ENCODE measurements at regions not wholly inside any gene's neighbourhood (a gene's known extent, or its start where the extent isn't known, plus 50 kb on each side); places are given as distances from the start of the nearest gene placed in this dataset.
A peak's percentile ranks its signal among the peaks of the same experiment; 100 is the strongest.

DNA sequence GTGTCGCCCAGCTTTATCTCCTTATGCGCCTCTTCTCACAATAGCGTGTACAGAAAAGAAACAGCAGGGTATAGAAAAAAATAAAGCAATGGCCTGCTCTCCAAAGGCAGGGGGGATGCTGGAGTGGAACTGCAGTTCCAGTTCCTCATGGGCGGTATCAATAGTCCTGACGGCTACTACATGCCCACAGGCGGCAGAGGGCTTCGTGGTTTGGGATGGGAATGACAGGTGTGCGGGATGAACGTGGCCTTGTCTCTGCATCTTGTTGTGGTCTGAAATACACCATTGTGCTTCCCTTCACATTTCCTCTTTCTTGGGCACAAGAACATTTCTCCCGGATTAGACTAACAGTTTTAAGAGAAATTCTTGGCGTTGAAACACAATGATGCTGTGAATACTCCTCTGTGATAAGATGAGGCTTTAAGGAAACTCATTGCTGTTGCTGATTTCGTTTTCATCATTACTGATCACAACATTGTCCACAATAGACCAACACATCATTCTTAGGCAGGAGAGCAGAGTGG is 124.1 kb upstream of the IGFBP7 start:
- Histone ChIP-seq H3K9me3 (replicated peaks; ENCODE audit: control insufficient read depth, insufficient read depth, low read length) (no peaks in the 10 kb centered on the region), H3K79me2 (ENCODE audit: control insufficient read depth, insufficient read depth, low read length) (no peaks in the 10 kb centered on the region), H3K27ac (ENCODE audit: insufficient read depth, low read depth, low read length) (no peak overlapping the region), H3K4me3 (replicated peaks in 1 of 3; ENCODE audit: insufficient read depth in 1 of 3, low read depth in 1 of 3, low read length in 3 of 3) (no peak overlapping the region), H3K27me3 (ENCODE audit: control insufficient read depth in 2 of 2, insufficient read depth in 2 of 2, low read length in 2 of 2) (no peaks in the 10 kb centered on the region), H4K20me1 (replicated peaks; ENCODE audit: control insufficient read depth, extremely low read depth, insufficient read depth, low read length) (no peaks in the 10 kb centered on the region), H3K4me1 (ENCODE audit: control insufficient read depth, extremely low read depth, insufficient read depth, low read length) (no peaks in the 10 kb centered on the region), H3K9me1 (replicated peaks; ENCODE audit: control insufficient read depth, extremely low read depth, insufficient read depth, low read length) (no peaks in the 10 kb centered on the region), H3K9ac (replicated peaks; ENCODE audit: extremely low read depth, insufficient read depth, low read length) (no peak overlapping the region), H3K36me3 (ENCODE audit: control insufficient read depth in 2 of 2, extremely low read depth in 1 of 2, insufficient read depth in 2 of 2, low read length in 2 of 2) (no peaks in the 10 kb centered on the region), H2AFZ (ENCODE audit: low read depth, low read length) (no peak overlapping the region), H3K4me2 (ENCODE audit: insufficient read depth, low read length) (no peak overlapping the region)
- no peak for TF ChIP-seq EZH2 (IDR thresholded peaks at IDR 0.05; ENCODE audit: borderline replicate concordance, low read depth, low read length, severe bottlenecking)
- ChIA-PET CTCF (no interaction called here), POLR2A (no interaction called here)
- intact Hi-C loops (cut with micrococcal nuclease) (no loop called here), dilution Hi-C loops (cut with MboI; ENCODE audit: extremely low pct_ligation_motif_present, low sequenced_read_pairs) (no loop called here)
- no peak for DNase-seq (ENCODE audit: low read depth, low spot score)
- BruUV-seq (replicated peaks), result no TSS peak
- no peak for FAIRE-seq

DNA sequence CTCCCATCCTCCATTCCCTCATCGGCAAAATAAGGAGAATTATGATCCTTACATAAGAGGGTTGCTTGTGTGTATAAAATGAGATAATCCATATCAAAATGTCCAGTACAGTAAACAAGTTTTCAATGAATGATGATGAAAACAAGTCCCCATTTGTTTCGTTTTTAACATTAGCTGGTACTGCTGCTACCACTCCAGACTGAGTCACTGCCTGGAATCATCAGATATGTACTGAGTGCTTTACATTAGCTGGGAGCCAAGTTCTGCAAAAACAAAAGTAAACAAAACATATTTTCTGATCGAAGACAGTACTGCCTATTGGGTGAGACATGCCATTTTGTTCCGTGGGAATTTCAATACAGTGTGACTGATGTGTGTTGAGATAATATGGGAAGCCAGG is 123.2 kb upstream of the IGFBP7 start:
- peak overlapping the region; percentile 4 for H2AFZ ChIP-seq (ENCODE audit: low read depth, low read length)
- no peaks in the 10 kb centered on the region for H3K9me1 ChIP-seq (replicated peaks; ENCODE audit: control insufficient read depth, extremely low read depth, insufficient read depth, low read length)
- no peak overlapping the region for H3K4me2 ChIP-seq (ENCODE audit: insufficient read depth, low read length)
- TF ChIP-seq POLR2AphosphoS5 (IDR thresholded peaks at IDR 0.05; ENCODE audit: insufficient read depth, low read depth, low read length) (no peak), POLR2A (IDR thresholded peaks at IDR 0.05; ENCODE audit: low read depth, low read length) (no peak), EZH2 (IDR thresholded peaks at IDR 0.05; ENCODE audit: borderline replicate concordance, low read depth, low read length, severe bottlenecking) (no peak)
- H3K79me2 ChIP-seq (ENCODE audit: control insufficient read depth, insufficient read depth, low read length), result no peaks in the 10 kb centered on the region
- BruUV-seq (replicated peaks), result no TSS peak
- ChIA-PET POLR2A (no interaction called here), CTCF (no interaction called here)
- H3K36me3 ChIP-seq (ENCODE audit: control insufficient read depth in 2 of 2, extremely low read depth in 1 of 2, insufficient read depth in 2 of 2, low read length in 2 of 2), result no peaks in the 10 kb centered on the region
- H4K20me1 ChIP-seq (replicated peaks; ENCODE audit: control insufficient read depth, extremely low read depth, insufficient read depth, low read length), result no peaks in the 10 kb centered on the region
- intact Hi-C loops (cut with micrococcal nuclease) (no loop called here), dilution Hi-C loops (cut with MboI; ENCODE audit: extremely low pct_ligation_motif_present, low sequenced_read_pairs) (no loop called here)
- no peaks in the 10 kb centered on the region for H3K4me1 ChIP-seq (ENCODE audit: control insufficient read depth, extremely low read depth, insufficient read depth, low read length)
- FAIRE-seq, result peak; percentile 48
- peak; percentile 67 for DNase-seq (ENCODE audit: low read depth, low spot score)
- no peak overlapping the region for H3K9ac ChIP-seq (replicated peaks; ENCODE audit: extremely low read depth, insufficient read depth, low read length)
- H3K27me3 ChIP-seq (ENCODE audit: control insufficient read depth in 2 of 2, insufficient read depth in 2 of 2, low read length in 2 of 2), result no peaks in the 10 kb centered on the region
- H3K9me3 ChIP-seq (replicated peaks; ENCODE audit: control insufficient read depth, insufficient read depth, low read length), result no peaks in the 10 kb centered on the region
- no peak overlapping the region for H3K27ac ChIP-seq (ENCODE audit: insufficient read depth, low read depth, low read length)
- no peak overlapping the region for H3K4me3 ChIP-seq (replicated peaks in 1 of 3; ENCODE audit: insufficient read depth in 1 of 3, low read depth in 1 of 3, low read length in 3 of 3)

All from endothelial cell of umbilical vein (primary cell).